H1 (cell line): ENCODE measurements at regions not wholly inside any gene's neighbourhood (a gene's known extent, or its start where the extent isn't known, plus 50 kb on each side); places are given as distances from the start of the nearest gene placed in this dataset.

ENCODE experiments used
- EP300 ChIP-seq, 2 experiments: IDR thresholded peaks; 1 replicate in 1 of 2; 2 replicates in 1 of 2; pipeline ENCODE4 v1.6.1; 2011 to 2012; ENCODE audit warnings: low read depth in 2 of 2, low read length in 2 of 2, mild to moderate bottlenecking in 2 of 2, borderline replicate concordance in 1 of 2, inconsistent platforms in 1 of 2, moderate library complexity in 1 of 2
- EZH2 ChIP-seq: fragments of 200-600 bp; sonication (generic); IDR thresholded peaks from 2 replicates; pipeline ENCODE4 v1.7.1; 2012; ENCODE audit warnings: low read depth, mild to moderate bottlenecking, moderate library complexity, low read length, inconsistent platforms; ENCODE audit not compliant: severe bottlenecking
- GABPA ChIP-seq: IDR thresholded peaks from 2 replicates; pipeline ENCODE4 v1.6.1; 2011; ENCODE audit warnings: mild to moderate bottlenecking, low read length, moderate library complexity, borderline replicate concordance; ENCODE audit not compliant: insufficient read depth
- HDAC6 ChIP-seq: IDR thresholded peaks from one replicate; pipeline ENCODE4 v1.7.1; 2012; ENCODE audit warnings: low read depth, mild to moderate bottlenecking, inconsistent platforms, low read length, moderate library complexity
- KDM1A ChIP-seq: fragments of 200-600, 300-600 bp; sonication (generic); IDR thresholded peaks from 2 replicates; pipeline ENCODE4 v1.7.1; 2016; ENCODE audit warnings: mild to moderate bottlenecking, low read length, borderline replicate concordance
- POLR2A ChIP-seq, 2 experiments: IDR thresholded peaks; 1 replicate in 1 of 2; 2 replicates in 1 of 2; pipeline ENCODE4 v1.6.1; 2011; ENCODE audit warnings: low read depth in 2 of 2, low read length in 2 of 2, mild to moderate bottlenecking in 2 of 2; ENCODE audit errors: control extremely low read depth in 1 of 2
- RFX5 ChIP-seq: IDR thresholded peaks from 2 replicates; pipeline ENCODE4 v1.6.1; 2011; ENCODE audit warnings: low read depth, low read length, improper control_type of control experiment, borderline replicate concordance
- SP1 ChIP-seq: IDR thresholded peaks from 2 replicates; pipeline ENCODE4 v1.6.1; 2011; ENCODE audit warnings: low read depth, low read length
- SUZ12 ChIP-seq: fragments of 200-600 bp; sonication (generic); IDR thresholded peaks from 2 replicates; pipeline ENCODE4 v1.6.1; 2012; ENCODE audit warnings: mild to moderate bottlenecking, inconsistent platforms, low read length, moderate library complexity, mixed read lengths
- TAF1 ChIP-seq: IDR thresholded peaks from 2 replicates; pipeline ENCODE4 v1.6.1; 2011; ENCODE audit warnings: mild to moderate bottlenecking, low read depth, low read length
- YY1 ChIP-seq: IDR thresholded peaks from 2 replicates; pipeline ENCODE4 v1.6.1; 2011; ENCODE audit warnings: low read depth, mild to moderate bottlenecking, low read length
- TF ChIP-seq, protein P1 (sequence below), 3 experiments: IDR thresholded peaks; 1 replicate in 2 of 3; 2 replicates in 1 of 3; pipeline versions ENCODE4 v1.5.1 to v1.6.1; 2011; ENCODE audit warnings: low read length in 3 of 3, mild to moderate bottlenecking in 3 of 3, inconsistent platforms in 2 of 3, low read depth in 1 of 3, moderate library complexity in 1 of 3; ENCODE audit not compliant: insufficient read depth in 1 of 3; ENCODE audit errors: control extremely low read depth in 1 of 3

DNA sequence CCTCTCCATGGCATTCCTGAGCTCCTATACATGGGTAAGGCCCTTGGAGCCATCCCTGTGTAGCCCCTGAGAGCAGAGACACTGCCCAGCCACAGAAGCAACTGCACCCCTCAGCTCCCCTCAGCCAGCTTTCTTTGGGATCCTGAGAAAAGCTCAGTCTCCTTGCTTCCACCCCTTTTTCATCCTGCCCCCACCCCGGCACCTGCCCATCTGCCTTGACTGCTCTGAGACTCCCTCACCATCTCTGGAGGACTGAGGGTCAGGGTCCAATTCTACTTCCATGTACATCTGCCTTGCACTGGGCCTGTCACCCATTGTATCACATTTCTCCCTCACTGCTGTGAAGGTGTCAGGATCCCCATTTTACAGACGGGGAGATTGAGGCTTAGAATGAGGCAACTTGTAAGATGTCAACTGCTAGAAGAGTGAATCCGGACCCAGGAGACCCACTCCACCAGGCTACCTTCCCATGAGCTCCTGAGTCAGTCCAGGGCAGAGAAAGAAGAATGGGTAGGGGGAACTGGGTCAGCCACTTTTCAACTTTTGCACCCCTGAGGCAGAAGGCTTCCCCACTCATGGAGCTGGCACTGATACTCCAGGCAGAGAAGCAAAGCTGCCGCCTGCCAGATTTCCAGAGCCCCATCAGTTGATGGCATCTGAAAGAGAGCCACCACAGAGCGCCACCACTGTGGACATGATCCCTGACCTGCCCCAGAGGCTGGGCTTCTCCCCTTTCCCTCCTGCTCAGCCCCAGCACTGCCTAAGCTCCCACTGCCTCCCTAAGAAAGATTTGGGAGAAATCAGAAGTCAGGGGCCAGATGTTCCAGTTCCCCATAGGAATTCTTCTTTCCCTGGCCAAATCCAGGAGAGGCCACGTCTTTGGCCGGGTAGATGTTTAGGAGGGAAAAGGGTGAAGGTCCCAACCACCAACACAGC is 135.4 kb downstream of the TMEM132E start:
- TF ChIP-seq HDAC6 = no peak
- no peak for TF ChIP-seq EP300 (IDR thresholded peaks at IDR 0.05; ENCODE audit: borderline replicate concordance in 1 of 2, low read depth in 2 of 2, low read length in 2 of 2)
- TF ChIP-seq RFX5 = no peak
- TF ChIP-seq SUZ12 = no peak
- TF ChIP-seq TAF1 = no peak
- TF ChIP-seq GABPA = no peak
- TF ChIP-seq, protein P1, sequence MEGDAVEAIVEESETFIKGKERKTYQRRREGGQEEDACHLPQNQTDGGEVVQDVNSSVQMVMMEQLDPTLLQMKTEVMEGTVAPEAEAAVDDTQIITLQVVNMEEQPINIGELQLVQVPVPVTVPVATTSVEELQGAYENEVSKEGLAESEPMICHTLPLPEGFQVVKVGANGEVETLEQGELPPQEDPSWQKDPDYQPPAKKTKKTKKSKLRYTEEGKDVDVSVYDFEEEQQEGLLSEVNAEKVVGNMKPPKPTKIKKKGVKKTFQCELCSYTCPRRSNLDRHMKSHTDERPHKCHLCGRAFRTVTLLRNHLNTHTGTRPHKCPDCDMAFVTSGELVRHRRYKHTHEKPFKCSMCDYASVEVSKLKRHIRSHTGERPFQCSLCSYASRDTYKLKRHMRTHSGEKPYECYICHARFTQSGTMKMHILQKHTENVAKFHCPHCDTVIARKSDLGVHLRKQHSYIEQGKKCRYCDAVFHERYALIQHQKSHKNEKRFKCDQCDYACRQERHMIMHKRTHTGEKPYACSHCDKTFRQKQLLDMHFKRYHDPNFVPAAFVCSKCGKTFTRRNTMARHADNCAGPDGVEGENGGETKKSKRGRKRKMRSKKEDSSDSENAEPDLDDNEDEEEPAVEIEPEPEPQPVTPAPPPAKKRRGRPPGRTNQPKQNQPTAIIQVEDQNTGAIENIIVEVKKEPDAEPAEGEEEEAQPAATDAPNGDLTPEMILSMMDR (IDR thresholded peaks at IDR 0.05; ENCODE audit: control extremely low read depth in 1 of 3, insufficient read depth in 1 of 3, low read depth in 1 of 3, low read length in 3 of 3) = no peak
- TF ChIP-seq SP1 = no peak
- no peak for TF ChIP-seq POLR2A (IDR thresholded peaks at IDR 0.05; ENCODE audit: control extremely low read depth in 1 of 2, low read depth in 2 of 2, low read length in 2 of 2)
- no peak for TF ChIP-seq KDM1A
- TF ChIP-seq YY1 = no peak
- TF ChIP-seq EZH2 = no peak
